Mucosa of stomach (tissue), 1 donor: ENCODE measurements at regions not wholly inside any gene's neighbourhood (a gene's known extent, or its start where the extent isn't known, plus 50 kb on each side); places are given as distances from the start of the nearest gene placed in this dataset.

Experiments
- H3K27me3 ChIP-seq: one replicate; pipeline ENCODE4 v1.7.0; 2013; ENCODE audit warnings: mild to moderate bottlenecking, low read length; ENCODE audit not compliant: control insufficient read depth, insufficient read depth
- H3K36me3 ChIP-seq: one replicate; pipeline ENCODE4 v1.7.0; 2013; ENCODE audit warnings: low read length; ENCODE audit not compliant: control insufficient read depth, insufficient read depth
- H3K4me1 ChIP-seq: one replicate; pipeline ENCODE4 v1.7.0; 2013; ENCODE audit warnings: mild to moderate bottlenecking, low read length; ENCODE audit not compliant: control insufficient read depth, insufficient read depth
- H3K4me3 ChIP-seq: one replicate; pipeline ENCODE4 v1.7.0; 2013; ENCODE audit warnings: low read length
- H3K9ac ChIP-seq: one replicate; pipeline ENCODE4 v1.7.0; 2013; ENCODE audit warnings: mild to moderate bottlenecking, low read length, moderate library complexity
- H3K9me3 ChIP-seq: one replicate; pipeline ENCODE4 v1.7.0; 2013; ENCODE audit warnings: mild to moderate bottlenecking, low read length, moderate library complexity; ENCODE audit not compliant: control insufficient read depth
- donor health status: Pancreatic carcinoma.

GRCh38 chr10:60448246-60448645 lies 58.6 kb upstream of the ANK3 start:
- Histone ChIP-seq H3K27me3 (no peaks in the 10 kb centered on the region), H3K9me3 (no peaks in the 10 kb centered on the region), H3K36me3 (no peaks in the 10 kb centered on the region)

DNA sequence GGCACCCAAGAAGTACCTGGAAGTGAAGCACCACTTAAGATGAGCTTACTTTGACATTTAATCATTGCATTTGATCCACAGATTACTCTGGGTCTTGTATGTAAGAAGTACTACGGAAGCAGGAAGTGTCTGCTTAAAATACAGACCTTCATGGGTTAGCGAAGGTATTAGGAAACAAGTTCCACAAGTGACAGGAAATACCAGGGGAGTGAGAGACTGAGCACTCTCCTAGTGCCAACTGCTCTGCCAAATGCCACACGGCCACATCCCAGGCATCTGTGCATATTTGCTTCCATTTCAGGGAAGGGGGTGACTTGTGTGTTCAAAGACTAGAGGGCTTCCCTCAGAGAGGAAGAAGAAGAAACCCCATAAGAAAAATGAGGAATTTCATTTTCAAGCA lies 57.2 kb upstream of the ANK3 start:
- Histone ChIP-seq H3K9ac (no peak overlapping the region), H3K36me3 (no peaks in the 10 kb centered on the region)

More at GRCh38 chr10:60448246-60448645, 58.6 kb upstream of the ANK3 start:
- no peak overlapping the region for H3K4me3 ChIP-seq
- no peak overlapping the region for H3K9ac ChIP-seq
- peaks cover 6% of the 10 kb centered on the region for H3K4me1 ChIP-seq

DNA sequence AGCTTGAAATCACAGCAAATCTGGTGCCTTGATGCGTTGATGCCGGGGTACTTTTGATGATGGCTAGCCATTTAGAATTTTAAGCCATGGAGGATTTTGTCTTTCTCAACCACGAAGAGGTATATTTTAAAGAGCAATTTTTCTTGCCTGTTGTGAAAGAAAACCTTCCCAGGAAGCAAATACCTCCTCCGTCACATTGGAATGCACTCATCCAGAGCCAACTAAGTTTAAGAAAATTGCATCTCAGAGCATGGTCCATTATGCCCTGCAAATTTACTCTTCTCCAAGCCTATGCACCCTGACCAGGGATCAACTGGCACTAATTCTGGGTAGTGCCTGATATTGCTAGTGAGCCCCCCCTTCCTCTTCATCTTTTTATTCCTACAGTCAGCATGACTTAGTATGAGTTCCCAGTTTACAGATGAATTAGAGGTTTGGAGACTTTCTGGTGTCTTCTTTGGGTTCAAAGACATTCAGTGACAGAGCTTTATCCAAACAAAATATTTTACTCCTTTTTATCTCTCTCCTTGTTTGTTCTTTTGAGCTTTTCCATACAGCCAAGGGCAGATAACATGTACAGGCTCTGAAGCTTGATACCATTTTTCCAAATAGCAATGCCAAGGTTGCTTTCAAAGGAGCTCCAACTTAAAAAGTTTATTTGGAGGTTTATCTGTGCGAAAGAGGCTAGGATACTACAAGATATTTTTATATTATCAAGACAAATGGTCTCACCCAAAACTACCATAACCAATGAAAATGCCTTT lies 56.6 kb upstream of the ANK3 start:
- H3K27me3 ChIP-seq: no peaks in the 10 kb centered on the region
- no peak overlapping the region for H3K4me3 ChIP-seq
- H3K4me1 ChIP-seq: peaks cover 6% of the 10 kb centered on the region
- H3K36me3 ChIP-seq: no peaks in the 10 kb centered on the region
- no peak overlapping the region for H3K9ac ChIP-seq
- no peaks in the 10 kb centered on the region for H3K9me3 ChIP-seq

More for the DNA sequence above, 57.2 kb upstream of the ANK3 start:
- Histone ChIP-seq H3K27me3 (no peaks in the 10 kb centered on the region), H3K4me1 (peaks cover 6% of the 10 kb centered on the region), H3K4me3 (no peak overlapping the region), H3K9me3 (no peaks in the 10 kb centered on the region)

GRCh38 chr10:60444494-60445064 lies 54.9 kb upstream of the ANK3 start:
- no peak overlapping the region for H3K9ac ChIP-seq
- H3K4me3 ChIP-seq: no peak overlapping the region
- H3K4me1 ChIP-seq: peaks cover 6% of the 10 kb centered on the region
- H3K36me3 ChIP-seq: no peaks in the 10 kb centered on the region
- H3K27me3 ChIP-seq: no peaks in the 10 kb centered on the region
- H3K9me3 ChIP-seq: no peaks in the 10 kb centered on the region

DNA sequence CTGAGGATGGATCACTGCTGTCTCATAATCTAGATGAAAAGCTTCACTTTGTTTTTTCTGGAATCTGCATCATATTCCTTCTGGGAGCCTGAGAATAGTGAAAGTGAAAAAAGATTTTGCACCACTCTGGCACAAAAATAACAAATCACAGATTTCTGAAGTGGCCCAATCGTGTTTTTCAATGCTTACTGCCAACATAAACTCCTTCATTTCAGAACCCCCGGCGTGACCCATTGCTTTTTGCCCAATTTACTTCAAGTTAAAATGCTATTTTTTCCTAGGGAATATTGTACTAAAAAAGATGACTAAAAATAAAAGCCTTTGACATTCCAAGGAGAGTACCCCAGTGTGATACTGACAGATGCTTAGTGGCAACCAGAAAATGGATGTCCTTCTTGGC lies 53.7 kb upstream of the ANK3 start:
- no peaks in the 10 kb centered on the region for H3K27me3 ChIP-seq
- H3K9ac ChIP-seq: no peak overlapping the region
- H3K4me1 ChIP-seq: peaks cover 6% of the 10 kb centered on the region
- H3K4me3 ChIP-seq: no peak overlapping the region
- H3K9me3 ChIP-seq: no peaks in the 10 kb centered on the region
- no peaks in the 10 kb centered on the region for H3K36me3 ChIP-seq

DNA sequence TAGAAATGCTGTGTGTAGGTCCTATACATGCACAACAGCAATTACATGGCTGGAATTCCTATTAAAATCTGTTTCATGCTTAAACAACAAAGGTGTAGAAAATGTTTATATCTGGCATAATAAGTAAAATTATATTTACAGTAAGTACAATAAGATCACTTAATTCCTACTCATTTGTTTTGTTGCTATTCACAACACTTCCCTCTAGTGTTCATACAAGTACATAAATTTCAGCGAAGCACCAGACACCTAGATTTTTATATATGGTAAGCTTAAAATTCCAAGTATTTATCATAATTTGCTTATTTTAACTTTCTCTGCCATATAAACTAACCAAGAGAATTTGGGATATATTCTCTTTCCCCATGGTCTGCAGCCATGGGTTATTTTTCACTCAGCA lies 51.8 kb upstream of the ANK3 start:
- Histone ChIP-seq H3K27me3 (no peaks in the 10 kb centered on the region), H3K4me1 (no peaks in the 10 kb centered on the region), H3K9ac (no peak overlapping the region), H3K9me3 (no peaks in the 10 kb centered on the region), H3K36me3 (no peaks in the 10 kb centered on the region), H3K4me3 (no peak overlapping the region)

- no peak overlapping the region for H3K4me3 ChIP-seq
- no peaks in the 10 kb centered on the region for H3K9me3 ChIP-seq
- no peaks in the 10 kb centered on the region for H3K27me3 ChIP-seq
- H3K4me1 ChIP-seq: no peaks in the 10 kb centered on the region
- H3K9ac ChIP-seq: no peak overlapping the region
- H3K36me3 ChIP-seq: no peaks in the 10 kb centered on the region
Observed at GRCh38 chr10:60439641-60440040, 50.0 kb upstream of the ANK3 start.
